ENCODE measurements at regions not wholly inside any gene's neighbourhood (a gene's known extent, or its start where the extent isn't known, plus 50 kb on each side); places are given as distances from the start of the nearest gene placed in this dataset.

- TF ChIP-seq, protein P1, sequence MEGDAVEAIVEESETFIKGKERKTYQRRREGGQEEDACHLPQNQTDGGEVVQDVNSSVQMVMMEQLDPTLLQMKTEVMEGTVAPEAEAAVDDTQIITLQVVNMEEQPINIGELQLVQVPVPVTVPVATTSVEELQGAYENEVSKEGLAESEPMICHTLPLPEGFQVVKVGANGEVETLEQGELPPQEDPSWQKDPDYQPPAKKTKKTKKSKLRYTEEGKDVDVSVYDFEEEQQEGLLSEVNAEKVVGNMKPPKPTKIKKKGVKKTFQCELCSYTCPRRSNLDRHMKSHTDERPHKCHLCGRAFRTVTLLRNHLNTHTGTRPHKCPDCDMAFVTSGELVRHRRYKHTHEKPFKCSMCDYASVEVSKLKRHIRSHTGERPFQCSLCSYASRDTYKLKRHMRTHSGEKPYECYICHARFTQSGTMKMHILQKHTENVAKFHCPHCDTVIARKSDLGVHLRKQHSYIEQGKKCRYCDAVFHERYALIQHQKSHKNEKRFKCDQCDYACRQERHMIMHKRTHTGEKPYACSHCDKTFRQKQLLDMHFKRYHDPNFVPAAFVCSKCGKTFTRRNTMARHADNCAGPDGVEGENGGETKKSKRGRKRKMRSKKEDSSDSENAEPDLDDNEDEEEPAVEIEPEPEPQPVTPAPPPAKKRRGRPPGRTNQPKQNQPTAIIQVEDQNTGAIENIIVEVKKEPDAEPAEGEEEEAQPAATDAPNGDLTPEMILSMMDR (IDR thresholded peaks at IDR 0.05): no peak
- TF ChIP-seq EP300 (IDR thresholded peaks at IDR 0.05) (no peak), POLR2A (IDR thresholded peaks at IDR 0.05) (no peak), POLR2AphosphoS5 (IDR thresholded peaks at IDR 0.05) (no peak)
Observed at GRCh38 chr4:139606103-139606502, 50.1 kb upstream of the SETD7 start.

All from stomach (tissue), 4 donors.